ENCODE measurements at regions not wholly inside any gene's neighbourhood (a gene's known extent, or its start where the extent isn't known, plus 50 kb on each side); places are given as distances from the start of the nearest gene placed in this dataset.

DNA sequence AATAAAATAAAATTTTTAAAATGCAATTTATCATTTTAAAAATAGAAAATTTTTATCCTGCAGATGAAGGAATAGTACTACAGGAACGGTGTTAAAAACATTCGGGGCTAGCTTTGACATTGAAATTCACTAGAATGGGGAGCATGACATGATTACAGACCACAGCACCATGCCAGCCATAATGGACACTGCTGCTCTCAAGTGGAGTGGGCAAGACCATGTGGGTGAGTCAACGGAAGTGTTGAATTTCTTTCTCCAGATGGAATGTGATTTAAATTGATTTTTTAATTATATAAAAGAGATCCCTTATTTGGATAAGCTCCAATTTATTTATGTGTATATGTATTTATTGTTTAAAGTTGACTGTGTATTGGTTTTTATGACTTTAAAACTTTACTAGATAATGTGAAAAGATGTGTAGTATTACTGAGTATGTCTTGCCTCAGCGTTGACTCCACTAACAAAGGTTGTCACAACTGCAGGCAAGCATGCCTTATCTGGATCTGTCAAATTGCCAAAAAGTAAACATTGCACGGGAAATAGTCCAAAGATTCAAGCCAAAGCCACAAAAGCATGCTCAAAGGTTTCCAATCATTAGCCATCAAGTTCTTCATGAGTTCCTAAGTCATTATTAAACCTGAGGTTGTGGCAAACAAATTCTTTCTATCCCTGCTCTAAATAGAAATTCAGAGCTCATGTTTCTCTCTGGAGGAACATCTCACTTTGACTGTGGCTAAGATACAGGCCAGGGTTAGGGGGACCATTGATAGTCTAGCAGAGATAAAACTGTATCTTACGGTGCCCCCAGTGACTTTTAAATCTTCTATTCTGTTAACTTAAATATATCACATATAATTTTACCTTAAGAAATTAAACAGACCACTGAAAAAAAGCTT is 536.9 kb downstream of the TMX3 start:
- Histone ChIP-seq H3K27ac (ENCODE audit: low read depth in 2 of 2, low read length in 2 of 2) (no peak overlapping the region), H3K9ac (ENCODE audit: low read length in 3 of 3) (no peak overlapping the region), H3K9me3 (ENCODE audit: control insufficient read depth in 2 of 3, insufficient read depth in 1 of 3, low read length in 3 of 3) (no peaks in the 10 kb centered on the region), H3K27me3 (ENCODE audit: control insufficient read depth, insufficient read depth, low read length) (no peaks in the 10 kb centered on the region), H3K36me3 (ENCODE audit: control insufficient read depth in 2 of 3, insufficient read depth in 3 of 3, low read length in 3 of 3) (no peaks in the 10 kb centered on the region), H3K4me3 (ENCODE audit: low read length in 3 of 3) (no peak overlapping the region), H3K4me1 (ENCODE audit: control insufficient read depth in 2 of 3, insufficient read depth in 2 of 3, low read depth in 1 of 3, low read length in 3 of 3) (no peaks in the 10 kb centered on the region)
- intact Hi-C loops (cut with DNase I): no loop called here
- TF ChIP-seq, protein P1, sequence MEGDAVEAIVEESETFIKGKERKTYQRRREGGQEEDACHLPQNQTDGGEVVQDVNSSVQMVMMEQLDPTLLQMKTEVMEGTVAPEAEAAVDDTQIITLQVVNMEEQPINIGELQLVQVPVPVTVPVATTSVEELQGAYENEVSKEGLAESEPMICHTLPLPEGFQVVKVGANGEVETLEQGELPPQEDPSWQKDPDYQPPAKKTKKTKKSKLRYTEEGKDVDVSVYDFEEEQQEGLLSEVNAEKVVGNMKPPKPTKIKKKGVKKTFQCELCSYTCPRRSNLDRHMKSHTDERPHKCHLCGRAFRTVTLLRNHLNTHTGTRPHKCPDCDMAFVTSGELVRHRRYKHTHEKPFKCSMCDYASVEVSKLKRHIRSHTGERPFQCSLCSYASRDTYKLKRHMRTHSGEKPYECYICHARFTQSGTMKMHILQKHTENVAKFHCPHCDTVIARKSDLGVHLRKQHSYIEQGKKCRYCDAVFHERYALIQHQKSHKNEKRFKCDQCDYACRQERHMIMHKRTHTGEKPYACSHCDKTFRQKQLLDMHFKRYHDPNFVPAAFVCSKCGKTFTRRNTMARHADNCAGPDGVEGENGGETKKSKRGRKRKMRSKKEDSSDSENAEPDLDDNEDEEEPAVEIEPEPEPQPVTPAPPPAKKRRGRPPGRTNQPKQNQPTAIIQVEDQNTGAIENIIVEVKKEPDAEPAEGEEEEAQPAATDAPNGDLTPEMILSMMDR (IDR thresholded peaks at IDR 0.05; ENCODE audit: borderline replicate concordance, extremely low read depth, insufficient read depth): no peak
- peak in 1 of 5 donors; percentile 5 for DNase-seq
- no peak for FAIRE-seq

DNA sequence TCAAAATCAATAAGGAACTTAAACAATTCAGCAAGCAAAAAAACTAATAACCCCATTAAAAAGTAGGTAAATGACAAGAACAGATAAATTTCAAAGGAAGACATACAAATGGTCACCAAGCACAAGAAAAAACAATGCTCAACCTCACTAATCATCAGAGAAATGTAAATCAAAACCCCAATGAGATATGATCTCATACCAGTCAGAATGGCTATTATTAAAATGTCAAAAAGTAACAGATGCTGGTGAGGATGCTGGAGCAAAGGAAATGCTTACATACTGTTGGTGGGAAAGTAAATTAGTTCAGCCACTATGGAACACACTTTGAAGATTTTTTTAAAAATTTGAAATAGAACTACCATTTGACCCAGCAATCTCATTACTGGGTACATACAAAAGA is 538.0 kb downstream of the TMX3 start:
- H3K4me1 ChIP-seq (ENCODE audit: control insufficient read depth in 2 of 3, insufficient read depth in 2 of 3, low read depth in 1 of 3, low read length in 3 of 3): no peaks in the 10 kb centered on the region
- no peak overlapping the region for H3K4me3 ChIP-seq (ENCODE audit: low read length in 3 of 3)
- no peaks in the 10 kb centered on the region for H3K9me3 ChIP-seq (ENCODE audit: control insufficient read depth in 2 of 3, insufficient read depth in 1 of 3, low read length in 3 of 3)
- H3K27me3 ChIP-seq (ENCODE audit: control insufficient read depth, insufficient read depth, low read length): no peaks in the 10 kb centered on the region
- H3K36me3 ChIP-seq (ENCODE audit: control insufficient read depth in 2 of 3, insufficient read depth in 3 of 3, low read length in 3 of 3): no peaks in the 10 kb centered on the region
- DNase-seq: no peak
- TF ChIP-seq, protein P1 (IDR thresholded peaks at IDR 0.05; ENCODE audit: borderline replicate concordance, extremely low read depth, insufficient read depth): no peak
- no peak overlapping the region for H3K9ac ChIP-seq (ENCODE audit: low read length in 3 of 3)
- intact Hi-C loops (cut with DNase I): no loop called here
- H3K27ac ChIP-seq (ENCODE audit: low read depth in 2 of 2, low read length in 2 of 2): no peak overlapping the region
- FAIRE-seq: no peak

DNA sequence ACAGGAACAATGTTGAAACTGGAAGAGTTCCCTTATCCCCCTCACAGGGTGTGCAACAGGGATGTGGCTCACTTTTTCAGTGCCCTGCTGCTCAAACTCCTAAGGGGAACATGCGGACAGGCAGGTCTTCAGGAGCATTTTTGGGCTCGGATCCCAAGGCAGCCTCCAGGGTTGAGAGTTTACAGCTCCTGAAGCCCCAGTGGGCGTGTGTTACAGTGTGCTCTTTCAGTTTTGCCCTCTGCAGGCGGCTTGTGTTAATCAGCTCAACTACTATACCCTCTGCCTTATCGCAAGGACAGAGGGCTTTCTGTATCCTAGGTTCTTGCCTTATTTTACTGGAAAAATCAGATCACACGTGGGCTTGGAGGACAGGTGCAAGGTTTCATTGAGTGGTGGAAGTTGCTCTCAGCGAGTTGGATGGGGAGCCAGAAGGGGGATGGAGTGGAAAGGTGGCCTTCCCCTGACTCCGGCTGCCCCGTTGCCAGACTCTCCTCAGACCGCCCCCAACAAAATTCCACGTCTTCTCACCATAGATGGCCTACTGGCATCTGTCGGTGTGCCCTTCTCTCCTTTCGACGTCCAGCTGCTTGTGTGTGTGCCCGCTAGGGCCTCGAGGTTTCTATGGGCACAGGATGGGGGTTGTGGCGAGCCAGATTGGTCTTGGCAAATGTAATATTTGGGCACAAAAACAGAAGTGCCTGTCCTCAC is 541.9 kb downstream of the TMX3 start:
- Histone ChIP-seq H3K36me3 (ENCODE audit: control insufficient read depth in 2 of 3, insufficient read depth in 3 of 3, low read length in 3 of 3) (no peaks in the 10 kb centered on the region), H3K9ac (ENCODE audit: low read length in 3 of 3) (no peak overlapping the region), H3K4me3 (ENCODE audit: low read length in 3 of 3) (no peak overlapping the region), H3K27ac (ENCODE audit: low read depth in 2 of 2, low read length in 2 of 2) (no peak overlapping the region), H3K27me3 (ENCODE audit: control insufficient read depth, insufficient read depth, low read length) (no peaks in the 10 kb centered on the region), H3K9me3 (ENCODE audit: control insufficient read depth in 2 of 3, insufficient read depth in 1 of 3, low read length in 3 of 3) (peaks cover 0 to 2% (median 0%) of the 10 kb centered on the region in 3 donors), H3K4me1 (ENCODE audit: control insufficient read depth in 2 of 3, insufficient read depth in 2 of 3, low read depth in 1 of 3, low read length in 3 of 3) (no peaks in the 10 kb centered on the region)
- FAIRE-seq (no peak), DNase-seq (peak in 1 of 5 donors; percentile 45)
- TF ChIP-seq, protein P1 (IDR thresholded peaks at IDR 0.05; ENCODE audit: borderline replicate concordance, extremely low read depth, insufficient read depth): no peak
- intact Hi-C loops (cut with DNase I): no loop called here
